Amygdala (tissue), 56 donors: ENCODE measurements at regions not wholly inside any gene's neighbourhood (a gene's known extent, or its start where the extent isn't known, plus 50 kb on each side); places are given as distances from the start of the nearest gene placed in this dataset.

ENCODE experiments used
- DNase-seq, 56 donors: peaks; one replicate each; lab custom pipeline; 2025; lab: John Stamatoyannopoulos, UW

DNA sequence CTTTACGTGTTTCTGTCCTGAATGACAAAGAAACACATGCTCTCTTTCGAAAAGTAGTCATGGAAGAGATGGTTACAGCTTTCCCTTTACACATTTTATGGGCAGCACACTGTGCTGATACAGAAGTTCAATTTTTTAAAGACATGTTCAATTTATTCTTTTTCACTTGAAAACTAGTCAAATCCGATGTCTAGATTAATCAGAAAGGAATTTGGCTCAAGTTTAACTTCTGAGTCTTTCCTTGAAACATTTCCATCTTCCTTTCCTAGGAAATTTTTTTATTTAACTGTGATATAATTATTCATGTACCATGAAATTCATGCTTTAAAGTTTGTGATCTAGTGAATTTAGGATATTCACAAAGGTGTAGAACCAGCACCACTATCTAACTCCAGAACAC lies 360.1 kb downstream of the TNS3 start:
- DNase-seq, result no peak

DNA sequence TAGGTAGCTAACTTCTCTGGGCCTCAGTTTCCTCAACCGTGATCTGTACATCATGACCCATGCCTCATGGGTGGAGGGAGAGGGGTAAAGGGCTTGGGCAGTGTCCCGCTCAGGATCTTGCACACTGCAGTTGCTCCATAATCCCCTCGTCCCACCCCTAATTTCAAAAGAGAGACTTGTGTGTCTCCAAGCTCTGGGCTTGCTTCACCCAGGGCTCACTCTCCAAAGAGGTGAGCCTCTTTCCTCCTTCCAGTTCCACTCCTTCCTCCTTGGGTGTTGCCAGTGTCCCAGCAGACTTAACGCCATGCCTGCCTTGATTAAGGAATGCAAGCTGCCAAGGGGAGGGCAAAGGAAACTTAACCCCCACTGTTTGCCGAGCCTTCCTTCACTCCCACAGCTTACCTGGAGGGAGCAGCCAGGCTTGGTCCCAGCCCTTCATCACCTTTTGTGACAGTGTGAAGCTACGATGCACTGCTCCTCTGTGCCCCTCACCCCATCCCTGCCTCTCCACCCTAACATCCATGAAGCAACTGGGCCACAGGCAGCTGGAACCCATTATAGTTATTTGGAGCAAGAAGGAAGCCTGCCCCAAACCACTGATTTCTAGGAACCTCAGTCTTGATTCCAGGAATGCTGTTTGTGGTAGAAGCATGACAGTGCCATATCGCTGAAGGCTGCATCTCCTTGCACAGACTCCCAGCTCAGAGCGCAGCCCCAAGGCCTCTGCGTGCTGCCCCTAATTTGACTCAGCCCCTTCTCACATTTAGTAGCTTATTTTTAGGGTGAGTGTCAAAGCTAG lies 363.3 kb downstream of the TNS3 start:
- DNase-seq, result no peak

DNA sequence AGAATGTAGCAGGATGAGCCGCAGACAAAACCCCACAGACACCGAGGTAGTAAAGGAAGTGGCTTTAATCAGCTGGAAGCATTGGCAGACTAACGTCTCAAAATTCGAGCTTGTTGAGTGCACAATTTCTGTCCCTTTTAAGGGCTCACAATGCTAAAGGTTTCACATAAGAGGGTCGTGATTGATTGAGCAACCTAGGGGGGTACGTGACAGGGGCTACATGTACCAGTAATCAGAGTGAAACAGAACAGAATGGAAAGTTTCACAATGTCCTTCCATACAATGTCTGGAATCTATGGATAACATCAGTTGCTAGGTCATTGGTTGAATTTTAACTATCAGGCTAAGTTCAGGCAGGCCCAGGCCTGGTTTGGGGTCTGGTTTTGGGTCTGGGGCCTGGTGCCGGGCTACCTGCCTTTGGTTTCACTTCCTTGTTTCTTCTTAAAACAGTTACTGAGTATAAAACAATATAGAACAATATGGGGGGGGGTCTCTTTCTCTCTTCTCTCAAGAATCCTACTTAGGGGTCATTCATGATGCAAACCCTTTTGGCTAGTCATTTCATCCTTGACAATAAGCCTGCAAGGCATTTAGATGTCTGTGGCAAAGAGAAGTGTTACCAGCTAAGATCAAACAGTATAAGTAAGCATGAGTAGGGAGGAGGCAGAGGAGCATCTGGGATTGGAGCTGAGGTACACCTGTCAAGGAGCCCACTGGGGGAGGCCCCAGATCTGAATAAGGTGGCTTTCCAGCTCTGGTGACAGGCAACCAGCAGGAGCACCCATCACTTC lies 364.1 kb downstream of the TNS3 start:
- DNase-seq, result no peak

DNA sequence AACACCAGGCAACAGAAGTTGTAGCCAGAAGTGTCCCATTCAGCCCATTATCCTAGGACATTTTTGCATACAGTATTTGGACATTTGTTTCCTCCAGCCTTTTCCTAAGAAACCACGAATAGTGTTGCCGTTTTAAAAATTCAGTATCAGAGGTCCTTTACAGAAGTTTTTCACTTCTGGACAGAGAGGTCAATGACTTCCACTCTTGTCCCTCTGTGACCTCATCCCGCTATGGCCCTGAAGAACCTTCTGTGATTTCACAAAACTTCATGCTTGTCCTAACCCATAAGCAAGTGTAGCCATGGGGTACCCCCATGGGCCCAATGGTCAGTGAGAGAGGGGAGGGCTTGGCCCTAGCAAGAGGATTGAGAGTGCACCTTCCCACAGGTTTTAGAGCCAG lies 364.8 kb downstream of the TNS3 start:
- DNase-seq, result no peak

DNA sequence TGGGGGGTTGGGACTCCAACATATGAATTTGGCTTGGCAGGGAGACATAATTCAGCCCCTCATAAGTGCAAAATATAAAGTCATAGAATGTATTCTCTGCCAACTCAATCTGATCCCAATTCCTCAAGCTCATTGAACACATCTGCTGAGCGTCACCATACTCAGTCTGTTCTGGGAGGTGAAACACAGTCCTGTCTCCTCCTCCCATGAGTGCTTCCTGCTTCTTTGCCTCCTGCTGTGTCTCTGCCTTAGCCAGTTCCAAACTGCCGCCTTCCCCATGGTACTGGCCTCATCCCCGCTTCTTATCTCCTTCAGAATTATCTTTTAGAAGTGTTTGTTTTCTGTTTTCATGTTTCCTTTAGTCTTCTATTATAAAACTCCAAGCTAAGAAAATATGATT lies 365.5 kb downstream of the TNS3 start:
- no peak for DNase-seq

DNA sequence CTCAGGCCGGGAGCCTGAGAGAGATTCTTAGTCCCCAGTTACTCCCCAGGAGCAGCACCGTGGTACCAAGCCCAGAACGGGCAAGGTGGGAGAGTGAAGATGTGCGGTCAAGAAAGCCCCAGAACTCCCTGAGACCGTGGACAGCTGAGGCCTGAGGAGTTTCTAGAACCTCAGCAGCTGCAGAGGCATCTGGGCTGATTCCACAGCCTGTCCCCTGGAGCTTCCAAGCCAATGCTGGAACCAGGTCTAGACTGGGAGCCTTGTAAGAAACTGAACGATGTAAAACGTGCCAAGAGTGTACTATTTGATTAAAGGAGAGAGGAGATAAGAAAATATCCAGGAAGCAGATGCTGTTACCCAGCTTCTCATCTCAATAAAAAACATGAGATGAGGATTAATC lies 366.3 kb downstream of the TNS3 start:
- DNase-seq, result no peak

DNA sequence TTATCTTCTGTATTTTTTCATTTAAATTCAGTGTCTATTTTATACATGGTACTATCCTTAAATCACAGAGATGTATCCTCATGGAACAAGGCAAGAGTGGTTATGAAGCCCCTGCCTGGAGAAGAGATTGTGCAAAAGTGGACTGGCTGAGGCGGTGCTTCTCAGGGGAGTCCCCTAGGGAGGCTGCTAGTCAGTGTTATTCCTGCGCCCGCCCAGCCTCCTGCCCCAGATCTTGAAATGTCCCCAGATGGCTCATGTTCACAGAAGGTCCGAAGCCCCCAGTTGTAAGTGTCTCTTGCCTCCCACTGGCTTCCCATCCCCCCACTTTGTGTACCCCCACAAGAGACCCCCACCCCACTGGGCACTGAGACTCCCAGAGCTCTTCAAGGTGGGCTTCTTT lies 366.9 kb downstream of the TNS3 start:
- no peak for DNase-seq

DNA sequence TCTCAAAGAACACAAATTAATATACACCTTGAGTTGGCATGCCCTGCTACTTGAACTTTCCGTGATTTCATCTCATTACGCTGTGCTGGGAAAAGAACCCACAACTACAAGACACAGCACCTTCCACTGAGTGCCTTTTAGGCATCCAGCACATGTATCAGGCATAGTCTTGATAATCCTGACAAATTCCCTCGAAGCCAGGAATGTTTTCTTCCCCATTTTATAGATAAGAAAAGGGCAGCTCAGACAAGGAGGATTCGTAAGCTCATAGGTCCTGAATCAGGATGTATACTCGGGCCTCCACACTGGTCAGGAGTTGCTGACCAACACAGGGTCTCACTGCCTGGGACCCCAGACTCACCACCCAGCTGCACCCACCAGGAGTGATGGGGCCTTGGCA lies 368.6 kb downstream of the TNS3 start:
- DNase-seq, result no peak

DNA sequence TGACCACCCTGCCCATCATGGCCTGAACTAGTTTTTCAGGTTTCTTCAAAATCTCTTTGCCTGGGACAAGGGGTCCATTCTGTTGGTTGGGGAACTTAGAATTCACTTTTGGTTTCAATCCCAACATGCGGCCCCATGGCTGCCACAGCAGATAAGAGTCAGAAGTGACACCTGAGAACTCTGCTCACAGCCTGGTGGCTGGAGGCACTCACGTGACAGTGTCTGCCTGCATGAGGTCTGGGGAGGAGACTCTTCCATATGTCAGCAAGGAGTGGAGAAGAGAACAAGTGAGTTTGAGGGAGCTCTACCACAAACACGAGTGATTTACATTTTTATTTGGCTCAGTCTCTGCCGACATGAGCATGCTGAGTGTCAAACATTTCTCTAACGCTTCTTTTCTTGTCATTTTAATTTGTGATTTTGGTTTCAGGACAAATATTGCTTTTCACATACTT lies 370.4 kb downstream of the TNS3 start:
- DNase-seq, result no peak

DNA sequence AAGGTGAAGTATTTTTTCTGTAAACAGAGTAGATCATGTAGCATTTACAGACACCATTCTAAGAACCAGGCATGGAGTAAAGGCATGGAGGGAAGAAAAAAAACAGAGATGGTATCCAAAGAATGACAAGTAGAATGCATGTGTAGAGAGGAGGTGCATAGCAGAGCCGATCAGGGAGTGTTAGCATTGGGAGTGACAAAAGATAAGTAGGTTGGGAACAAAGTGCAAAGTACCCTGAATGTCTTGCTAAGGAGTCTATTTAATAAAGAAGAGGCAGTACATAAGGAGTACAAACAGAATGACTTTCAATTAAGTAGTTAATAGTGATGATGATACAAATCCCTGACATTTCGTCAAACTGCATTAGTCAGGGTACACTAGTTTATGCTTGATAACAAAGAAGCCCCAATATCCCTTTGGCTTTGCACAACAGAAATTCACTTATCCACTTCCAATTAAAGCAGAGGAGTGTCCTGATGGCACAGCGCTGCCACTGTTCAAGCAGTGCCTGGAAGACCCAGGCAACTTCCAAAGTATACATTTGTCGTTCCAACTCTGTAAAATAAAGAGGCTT lies 371.5 kb downstream of the TNS3 start:
- DNase-seq, result no peak

DNA sequence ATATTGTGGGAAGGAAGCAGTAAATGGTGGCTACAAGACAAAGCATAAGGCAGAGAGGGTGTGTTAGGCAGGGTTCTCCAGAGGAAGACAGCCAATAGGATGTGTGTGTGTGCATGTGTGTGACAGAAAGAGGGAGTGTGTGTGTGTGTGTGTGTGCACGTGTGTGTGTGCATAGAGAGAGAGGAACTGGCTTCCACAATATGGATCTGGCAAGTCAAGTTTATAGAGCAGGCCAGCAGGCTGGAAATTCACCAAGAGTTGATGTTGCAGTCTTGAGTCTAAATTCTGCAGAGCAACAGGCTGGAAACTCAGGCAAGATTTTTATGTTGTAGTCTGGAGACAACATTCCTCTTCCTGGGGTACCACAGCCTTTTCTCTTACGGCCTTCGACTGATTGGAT lies 374.0 kb downstream of the TNS3 start:
- no peak for DNase-seq

DNA sequence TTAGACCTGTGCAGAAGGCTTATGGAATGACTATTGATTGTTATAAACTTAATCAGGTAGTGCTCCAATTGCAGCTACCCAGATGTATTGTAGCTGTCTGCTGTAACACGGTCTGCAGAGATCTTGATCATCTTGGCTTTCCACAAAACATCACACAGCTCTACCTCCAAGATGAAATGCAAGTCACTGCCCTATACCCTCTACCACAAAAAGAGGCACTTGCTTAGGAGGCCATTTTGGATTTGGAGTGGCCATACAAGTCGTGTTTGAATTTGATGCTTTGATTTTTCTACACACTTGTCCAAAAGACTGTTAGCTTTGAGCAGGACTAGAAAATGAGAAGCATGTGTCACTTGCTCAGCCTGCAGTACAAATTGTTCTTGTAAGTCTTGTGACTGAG lies 377.2 kb downstream of the TNS3 start:
- DNase-seq, result no peak

DNA sequence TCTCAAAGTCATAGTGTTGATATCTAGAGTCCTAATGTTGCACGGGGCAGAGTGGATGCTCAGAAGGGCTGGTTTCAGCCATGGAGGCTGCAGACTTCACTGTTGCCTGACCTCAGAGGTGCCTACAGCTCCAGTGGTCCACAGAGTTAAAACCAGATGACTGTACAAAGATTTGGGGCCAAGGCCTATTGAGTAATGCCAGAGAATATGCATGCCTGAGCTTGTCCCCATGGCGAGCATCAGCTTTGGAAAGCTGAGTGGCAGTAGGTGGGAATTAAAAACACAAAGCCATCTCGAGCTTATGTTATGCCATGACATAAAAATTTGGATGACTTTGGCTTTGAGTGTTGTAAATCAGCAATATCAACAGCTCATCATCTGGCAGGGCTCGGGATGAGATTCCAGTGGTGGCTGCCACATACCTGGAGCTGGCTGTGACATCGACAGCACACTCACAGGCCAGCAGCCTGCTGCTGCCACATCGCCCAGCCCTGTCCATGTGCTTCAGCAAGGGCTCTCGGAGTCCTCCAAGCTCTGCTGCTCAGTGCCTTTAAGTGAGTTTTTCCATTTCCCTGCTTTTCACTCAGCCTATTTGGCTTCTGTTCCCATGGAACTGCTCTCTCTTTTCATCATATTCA lies 379.6 kb downstream of the TNS3 start:
- no peak for DNase-seq

DNA sequence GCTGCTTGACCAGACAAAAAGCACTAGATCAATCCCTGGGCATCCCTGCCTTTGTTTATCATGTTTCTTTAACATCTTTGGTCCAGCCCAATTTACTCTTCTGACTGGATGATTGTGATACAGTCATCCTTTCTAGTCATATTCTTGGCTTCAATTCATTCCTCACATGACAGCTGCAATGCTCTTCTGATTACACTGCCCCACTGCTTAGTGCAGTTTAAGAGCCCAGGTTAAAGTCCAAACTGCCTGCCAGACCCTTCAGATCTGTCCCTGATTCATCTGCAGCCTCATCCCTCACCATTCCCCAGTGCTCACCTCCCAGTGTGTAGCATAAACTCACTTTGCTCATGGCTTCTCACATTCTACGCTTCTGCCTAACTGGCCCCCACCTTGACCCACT lies 383.8 kb downstream of the TNS3 start:
- DNase-seq, result no peak

DNA sequence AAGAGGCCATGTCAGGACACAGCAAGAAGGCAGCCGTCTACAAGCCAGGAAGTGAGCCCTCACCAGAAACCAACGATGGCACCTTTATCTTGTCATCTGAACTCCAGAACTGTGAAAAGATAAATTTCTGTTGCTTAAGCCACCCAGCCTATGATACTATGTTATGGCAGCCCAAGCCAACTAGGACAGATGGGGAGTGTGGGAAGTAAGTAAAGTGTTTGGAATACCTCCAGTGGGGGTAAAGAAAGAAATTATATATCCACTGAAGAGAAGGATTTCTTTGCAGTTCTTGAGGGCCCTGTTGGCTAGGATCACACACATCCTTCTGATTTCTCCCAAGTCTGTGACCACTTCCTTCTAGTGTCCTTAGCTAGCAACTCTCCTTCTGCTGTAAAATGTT lies 384.4 kb downstream of the TNS3 start:
- peak in 1 of 56 donors; percentile 12 for DNase-seq

DNA sequence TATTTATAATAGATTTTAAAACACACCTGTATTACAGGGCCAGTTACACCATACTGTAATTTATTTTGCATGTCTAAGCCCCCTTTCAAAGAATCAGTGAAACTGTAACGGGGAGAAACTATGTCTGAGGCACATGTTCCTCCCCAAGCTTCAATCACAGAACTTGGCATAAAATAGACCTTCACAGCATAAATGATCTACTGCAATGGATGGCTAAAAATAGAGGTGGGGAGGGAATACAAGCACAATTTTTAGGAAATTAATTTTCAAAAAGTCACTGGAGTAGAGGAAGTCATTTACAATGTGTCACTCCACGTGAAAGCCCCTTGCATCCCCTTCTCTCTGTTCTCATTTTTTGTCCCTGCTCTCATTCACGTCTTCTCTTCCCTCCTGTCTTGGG lies 385.2 kb downstream of the TNS3 start:
- DNase-seq, result no peak

DNA sequence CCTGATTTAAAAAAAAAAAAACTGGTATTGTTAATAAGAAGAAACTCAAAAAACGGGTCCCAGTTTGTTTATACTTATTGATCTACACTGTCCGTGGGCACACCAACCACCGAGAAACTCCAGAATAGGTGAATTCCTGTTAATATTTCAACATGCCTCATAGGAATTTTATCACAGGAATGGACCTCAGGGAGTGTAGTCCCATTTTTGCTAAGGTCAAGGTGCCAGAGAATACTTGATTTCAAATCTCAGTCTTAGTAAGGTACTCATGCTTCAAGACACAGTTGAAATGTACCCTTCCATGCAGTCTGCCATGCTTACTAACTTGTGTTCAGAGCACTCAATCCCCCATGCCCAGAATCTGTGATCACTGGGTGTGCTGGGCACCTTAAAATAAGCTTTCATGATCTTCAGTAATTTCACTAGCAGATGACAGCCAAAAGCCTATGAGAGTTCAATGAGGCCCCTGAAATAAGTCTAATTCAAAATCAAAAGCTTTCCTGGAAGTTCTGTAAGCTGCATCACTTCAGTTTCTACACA lies 385.7 kb downstream of the TNS3 start:
- no peak for DNase-seq

DNA sequence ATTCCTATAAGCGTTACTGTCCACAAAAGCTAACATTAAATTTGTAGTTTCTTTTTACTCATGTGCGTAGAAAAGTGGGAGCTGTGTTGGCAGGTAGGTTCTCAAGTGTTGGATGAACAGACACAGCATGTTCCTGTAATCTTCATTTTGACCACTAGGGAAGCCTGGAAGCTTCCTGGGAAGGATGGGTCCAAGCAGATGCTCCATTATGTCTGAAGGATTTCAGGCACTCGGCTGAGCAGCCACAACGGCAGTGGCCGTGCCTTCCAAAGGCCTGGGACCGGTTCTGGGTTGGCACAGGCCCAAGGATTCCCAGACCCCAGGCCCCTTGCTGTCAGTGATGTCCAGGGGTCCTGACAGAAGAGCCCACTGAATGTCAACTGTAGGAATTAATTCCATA lies 386.3 kb downstream of the TNS3 start:
- DNase-seq, result no peak

DNA sequence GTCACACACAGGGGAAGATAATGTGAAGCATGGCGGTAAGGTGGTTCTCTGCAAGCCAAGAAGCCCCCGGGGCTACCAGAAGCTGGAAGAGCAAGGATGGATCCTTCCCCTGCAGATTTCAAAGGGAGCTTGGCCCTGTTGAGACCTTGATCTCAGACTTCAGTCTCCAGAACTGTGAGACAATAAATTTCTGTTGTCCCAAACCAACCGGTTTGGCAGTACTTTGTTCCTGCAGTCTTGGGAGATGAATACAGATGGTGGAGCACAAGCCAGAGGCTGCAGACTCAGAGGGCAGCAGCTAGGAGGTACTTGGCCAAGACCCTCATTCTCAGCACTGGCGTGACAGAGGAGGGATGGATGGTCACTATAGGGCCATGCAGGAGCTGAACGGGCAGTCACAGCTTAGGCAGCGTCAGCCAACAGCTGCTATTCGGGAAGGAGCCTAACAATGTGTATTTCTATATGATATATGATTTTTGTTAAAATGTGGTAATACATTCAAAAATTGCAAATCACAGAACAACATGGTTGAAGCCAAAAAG lies 387.3 kb downstream of the TNS3 start:
- no peak for DNase-seq

DNA sequence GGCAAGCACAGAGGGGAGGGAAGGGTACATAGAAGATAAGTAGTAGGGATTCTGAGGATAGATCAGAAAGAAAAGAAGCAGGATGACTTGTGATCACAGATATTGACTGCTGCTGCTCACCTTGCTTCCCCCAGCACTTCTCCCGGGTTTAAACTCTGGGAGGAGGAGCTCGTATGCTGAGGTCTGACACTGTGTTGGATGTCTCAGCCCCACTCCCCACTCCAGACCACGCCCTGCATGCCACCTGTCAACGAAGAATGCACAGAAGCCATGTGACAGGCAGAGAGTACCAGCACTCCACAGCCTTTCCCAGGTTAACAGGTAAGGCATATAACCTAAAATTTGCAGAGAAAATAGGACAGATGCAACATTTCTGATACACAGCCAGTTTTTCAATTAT lies 388.9 kb downstream of the TNS3 start:
- DNase-seq, result no peak

DNA sequence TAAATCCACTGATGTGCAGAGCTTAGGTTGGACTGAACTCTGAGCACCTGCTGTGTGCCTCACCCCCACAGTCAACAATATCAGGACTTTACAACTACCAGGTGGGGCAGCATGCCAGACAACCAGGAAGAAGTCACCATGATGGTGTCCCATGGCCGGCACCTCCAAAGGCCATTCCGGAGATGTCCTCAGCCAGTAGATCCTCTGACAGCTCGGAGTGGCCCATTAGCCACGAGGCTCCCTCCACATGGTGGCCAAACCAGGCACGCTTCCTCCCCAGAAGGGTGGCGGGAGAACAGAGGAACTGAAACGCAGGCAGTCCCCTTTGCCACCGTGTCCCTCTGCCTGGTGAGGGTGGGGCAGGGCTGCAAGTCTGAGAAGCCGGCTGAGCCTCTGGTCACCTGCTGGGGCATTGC lies 390.0 kb downstream of the TNS3 start:
- peak in 4 of 56 donors; percentile 8 to 16 (median 12) for DNase-seq
